GM12891 (cell line): ENCODE measurements at regions not wholly inside any gene's neighbourhood (a gene's known extent, or its start where the extent isn't known, plus 50 kb on each side); places are given as distances from the start of the nearest gene placed in this dataset.

Experiments
- POLR2A ChIP-seq: IDR thresholded peaks from 2 replicates; pipeline ENCODE4 v1.6.1; 2011; ENCODE audit warnings: low read depth, low read length, control low read depth
- POLR2AphosphoS5 ChIP-seq: IDR thresholded peaks from 2 replicates; pipeline ENCODE4 v1.6.1; 2011; ENCODE audit warnings: low read depth, low read length, control low read depth
- SPI1 ChIP-seq: IDR thresholded peaks from 2 replicates; pipeline ENCODE4 v1.6.1; 2011; ENCODE audit warnings: low read depth, low read length, control low read depth

- no peak for TF ChIP-seq POLR2A
- no peak for TF ChIP-seq POLR2AphosphoS5
- TF ChIP-seq SPI1, result no peak
Measured at GRCh38 chr15:85974348-85974705, 105.3 kb upstream of the AGBL1 start.
